ENCODE measurements at regions not wholly inside any gene's neighbourhood (a gene's known extent, or its start where the extent isn't known, plus 50 kb on each side); places are given as distances from the start of the nearest gene placed in this dataset.

GRCh38 chr6:156306531-156306930 lies 470.6 kb upstream of the ARID1B start:
- no peak overlapping the region for H3K4me3 ChIP-seq (ENCODE audit: low read depth, low read length)
- DNase-seq (ENCODE audit: low read depth), result no peak
- no peak for TF ChIP-seq MYC (IDR thresholded peaks at IDR 0.05; ENCODE audit: low read depth, low read length)
- no peak for TF ChIP-seq POLR2A (IDR thresholded peaks at IDR 0.05; ENCODE audit: extremely low read depth, insufficient read length)
- no peak for TF ChIP-seq CTCF (IDR thresholded peaks at IDR 0.05; ENCODE audit: low read depth, low read length)
- no peak for TF ChIP-seq MAX (IDR thresholded peaks at IDR 0.05; ENCODE audit: low read depth, low read length)

- TF ChIP-seq POLR2A (IDR thresholded peaks at IDR 0.05; ENCODE audit: extremely low read depth, insufficient read length), result no peak
- no peak for TF ChIP-seq MAX (IDR thresholded peaks at IDR 0.05; ENCODE audit: low read depth, low read length)
- no peak for TF ChIP-seq MYC (IDR thresholded peaks at IDR 0.05; ENCODE audit: low read depth, low read length)
- no peak for TF ChIP-seq CTCF (IDR thresholded peaks at IDR 0.05; ENCODE audit: low read depth, low read length)
- no peak overlapping the region for H3K4me3 ChIP-seq (ENCODE audit: low read depth, low read length)
- DNase-seq (ENCODE audit: low read depth), result no peak
These were observed 494.1 kb upstream of the ARID1B start for GRCh38 chr6:156283091-156283490.

GRCh38 chr6:156282087-156282486 lies 495.1 kb upstream of the ARID1B start:
- no peak for DNase-seq (ENCODE audit: low read depth)
- TF ChIP-seq POLR2A (IDR thresholded peaks at IDR 0.05; ENCODE audit: extremely low read depth, insufficient read length) (no peak), MYC (IDR thresholded peaks at IDR 0.05; ENCODE audit: low read depth, low read length) (no peak), CTCF (IDR thresholded peaks at IDR 0.05; ENCODE audit: low read depth, low read length) (no peak), MAX (IDR thresholded peaks at IDR 0.05; ENCODE audit: low read depth, low read length) (no peak)
- H3K4me3 ChIP-seq (ENCODE audit: low read depth, low read length), result no peak overlapping the region

- H3K4me3 ChIP-seq (ENCODE audit: low read depth, low read length), result no peak overlapping the region
- no peak for DNase-seq (ENCODE audit: low read depth)
- no peak for TF ChIP-seq MAX (IDR thresholded peaks at IDR 0.05; ENCODE audit: low read depth, low read length)
- no peak for TF ChIP-seq MYC (IDR thresholded peaks at IDR 0.05; ENCODE audit: low read depth, low read length)
- no peak for TF ChIP-seq POLR2A (IDR thresholded peaks at IDR 0.05; ENCODE audit: extremely low read depth, insufficient read length)
- TF ChIP-seq CTCF (IDR thresholded peaks at IDR 0.05; ENCODE audit: low read depth, low read length), result no peak
These were observed 495.9 kb upstream of the ARID1B start for GRCh38 chr6:156281266-156281665.

- no peak overlapping the region for H3K4me3 ChIP-seq (ENCODE audit: low read depth, low read length)
- no peak for DNase-seq (ENCODE audit: low read depth)
- TF ChIP-seq MAX (IDR thresholded peaks at IDR 0.05; ENCODE audit: low read depth, low read length), result no peak
- no peak for TF ChIP-seq CTCF (IDR thresholded peaks at IDR 0.05; ENCODE audit: low read depth, low read length)
- no peak for TF ChIP-seq MYC (IDR thresholded peaks at IDR 0.05; ENCODE audit: low read depth, low read length)
- no peak for TF ChIP-seq POLR2A (IDR thresholded peaks at IDR 0.05; ENCODE audit: extremely low read depth, insufficient read length)
These were observed 497.1 kb upstream of the ARID1B start for GRCh38 chr6:156280065-156280464.
